ENCODE measurements at regions not wholly inside any gene's neighbourhood (a gene's known extent, or its start where the extent isn't known, plus 50 kb on each side); places are given as distances from the start of the nearest gene placed in this dataset.
A peak's percentile ranks its signal among the peaks of the same experiment; 100 is the strongest.

DNA sequence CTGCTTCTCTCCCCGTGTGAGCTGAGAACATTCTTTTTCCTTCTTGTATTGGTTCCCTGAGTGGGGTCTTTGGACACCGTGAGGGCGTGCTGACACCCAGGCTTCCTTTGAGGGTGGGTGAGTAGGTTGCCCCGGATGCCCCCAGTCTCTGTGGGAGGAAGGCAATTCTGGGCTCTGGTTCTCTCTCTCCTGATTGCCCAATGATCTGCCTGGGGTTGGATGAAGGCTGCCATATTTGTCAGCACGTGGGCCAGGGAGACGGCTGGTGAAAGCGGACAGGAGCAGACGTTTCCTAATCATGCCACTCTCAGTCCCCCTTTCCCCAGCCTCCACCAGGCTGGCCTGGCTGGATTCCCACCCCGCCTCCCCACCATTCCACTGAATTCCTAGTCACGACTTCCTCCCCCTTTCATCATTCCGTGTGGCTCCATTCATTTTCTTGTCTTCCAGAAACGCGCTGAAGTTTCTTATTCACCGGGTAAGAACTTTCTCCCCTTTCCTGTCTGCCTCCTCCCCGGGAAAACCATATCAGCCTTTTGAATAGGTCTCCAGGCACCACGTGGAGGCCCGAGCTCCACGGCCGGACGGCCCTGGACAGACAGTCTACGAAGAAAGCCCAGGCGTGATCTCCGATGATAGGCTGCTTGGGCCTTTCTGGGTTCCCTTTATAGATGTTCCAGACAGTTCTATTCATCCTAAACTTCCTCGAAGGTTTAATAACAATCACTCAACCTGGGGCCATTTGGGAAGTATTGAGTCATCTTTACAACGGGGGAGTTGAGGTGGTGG lies 98.7 kb upstream of the NPTX2 start:
- DNase-seq (ENCODE audit: low read depth in 3 of 3, low spot score in 1 of 3), result no peak

DNA sequence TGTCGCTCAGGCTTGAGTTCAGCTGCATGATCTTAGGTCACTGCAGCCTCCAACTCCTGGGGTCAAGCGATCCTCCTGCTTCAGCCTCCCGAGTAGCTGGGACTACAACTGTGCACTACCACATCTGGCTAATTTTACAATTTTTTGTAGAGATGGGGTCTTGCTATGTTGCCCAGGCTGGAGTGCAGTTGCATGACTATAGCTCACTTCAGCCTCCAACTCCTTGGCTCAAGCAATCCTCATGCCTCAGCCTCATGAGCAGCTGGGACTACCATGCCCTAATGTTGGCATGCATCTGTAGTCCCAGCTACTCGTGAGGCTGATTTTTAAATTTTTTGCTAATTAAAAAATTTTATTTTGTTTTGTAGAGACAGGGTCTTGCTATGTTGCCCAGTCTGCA lies 101.9 kb upstream of the NPTX2 start:
- no peak for DNase-seq (ENCODE audit: low read depth in 3 of 3, low spot score in 1 of 3)

DNA sequence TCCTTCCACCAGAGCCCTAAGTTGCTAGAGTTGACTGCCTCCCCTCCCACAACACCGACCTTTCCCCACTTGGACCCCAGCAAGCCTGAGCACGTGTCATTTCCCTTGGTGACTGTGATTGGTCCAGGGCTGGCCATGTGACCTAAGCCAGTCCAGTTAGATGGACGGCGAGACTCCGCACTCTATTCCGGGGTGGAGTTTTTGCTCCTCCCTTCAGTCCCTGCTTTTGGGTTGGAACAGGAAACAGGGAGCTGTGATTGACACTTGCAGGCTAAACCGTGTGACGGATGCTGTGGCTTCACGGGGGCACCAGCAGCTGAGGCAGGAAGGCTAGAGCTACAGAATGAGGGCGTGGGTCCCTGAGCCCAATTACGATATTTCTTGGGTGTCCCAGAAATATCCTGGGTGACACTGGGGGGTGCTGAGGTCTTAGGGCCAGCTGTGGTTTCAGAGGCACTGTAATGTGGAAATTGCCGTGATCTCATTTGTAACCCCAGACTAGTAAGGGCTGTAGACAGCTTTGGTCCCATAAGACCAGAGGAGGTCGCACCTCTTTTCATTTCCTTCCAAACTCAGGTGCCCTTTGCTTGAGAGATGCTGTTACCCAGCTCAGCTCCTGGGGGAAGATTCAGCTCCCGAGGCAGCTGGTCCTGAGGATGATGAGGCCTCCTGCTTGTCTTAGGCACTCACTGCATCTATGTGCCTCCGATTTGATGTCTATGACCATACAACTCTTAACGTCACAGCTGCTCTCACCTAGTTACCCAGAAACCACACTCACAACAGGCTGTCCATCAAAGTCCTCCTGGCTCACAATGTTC lies 102.7 kb upstream of the NPTX2 start:
- DNase-seq (ENCODE audit: low read depth in 3 of 3, low spot score in 1 of 3), result no peak

DNA sequence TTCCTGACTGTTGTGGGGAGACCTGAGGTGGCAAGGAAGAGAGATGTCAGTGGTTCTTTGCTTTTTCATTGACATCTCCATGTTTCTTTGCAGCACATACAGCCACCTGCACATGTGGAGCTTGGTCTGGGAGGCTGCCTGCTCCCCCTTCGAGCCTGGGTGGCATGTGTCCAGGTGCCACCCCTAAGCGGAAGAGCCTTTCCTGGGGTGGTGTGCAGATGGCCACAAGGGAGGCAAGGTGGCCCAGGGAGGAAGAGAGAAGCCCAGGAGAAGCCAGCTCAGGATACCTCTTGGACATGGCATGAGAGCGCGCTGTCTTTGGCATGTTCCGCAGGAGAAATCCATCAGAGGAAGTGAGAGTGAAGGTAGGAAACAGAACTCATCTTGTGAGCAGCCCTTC lies 105.9 kb upstream of the NPTX2 start:
- DNase-seq (ENCODE audit: low read depth in 3 of 3, low spot score in 1 of 3), result no peak

DNA sequence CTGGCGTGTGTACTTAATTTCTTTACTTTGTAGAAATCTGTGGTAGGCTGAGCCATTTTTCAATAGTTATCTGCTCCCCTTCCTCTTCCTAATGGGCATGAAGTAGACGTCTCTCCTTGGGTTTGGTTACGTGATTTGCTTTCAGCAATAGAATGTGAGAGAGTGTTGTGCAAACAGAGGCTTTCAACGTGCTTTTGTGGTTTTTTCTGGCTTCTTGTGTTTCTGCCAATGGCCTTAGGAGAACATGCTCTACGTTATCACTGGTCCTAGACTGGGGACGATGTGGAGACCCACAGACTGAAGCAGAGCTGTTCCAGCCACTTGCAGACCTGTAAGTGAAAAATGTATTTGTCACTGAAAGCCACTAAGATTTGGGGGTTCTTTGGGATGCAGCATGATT lies 107.2 kb upstream of the NPTX2 start:
- no peak for DNase-seq (ENCODE audit: low read depth in 3 of 3, low spot score in 1 of 3)

DNA sequence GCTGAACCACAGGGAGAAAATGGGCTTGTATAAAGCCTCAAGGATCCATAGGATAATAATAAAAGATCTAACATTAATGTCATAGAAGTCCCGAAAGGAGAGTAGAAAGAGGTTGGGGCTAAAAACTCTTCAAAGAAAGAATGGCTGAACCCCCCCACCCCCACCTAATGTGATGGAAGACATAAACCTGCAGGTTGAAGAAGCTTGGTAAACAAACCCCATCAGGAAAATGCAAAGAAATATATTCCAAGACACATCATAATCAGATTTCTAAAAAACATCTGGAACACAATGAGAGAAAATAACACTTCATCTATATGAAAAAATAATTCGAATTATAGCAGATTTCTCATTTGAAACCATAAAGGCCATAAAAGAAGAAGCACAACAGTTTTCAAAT lies 105.6 kb upstream of the BAIAP2L1 start:
- no peak for DNase-seq (ENCODE audit: low read depth in 3 of 3, low spot score in 1 of 3)

DNA sequence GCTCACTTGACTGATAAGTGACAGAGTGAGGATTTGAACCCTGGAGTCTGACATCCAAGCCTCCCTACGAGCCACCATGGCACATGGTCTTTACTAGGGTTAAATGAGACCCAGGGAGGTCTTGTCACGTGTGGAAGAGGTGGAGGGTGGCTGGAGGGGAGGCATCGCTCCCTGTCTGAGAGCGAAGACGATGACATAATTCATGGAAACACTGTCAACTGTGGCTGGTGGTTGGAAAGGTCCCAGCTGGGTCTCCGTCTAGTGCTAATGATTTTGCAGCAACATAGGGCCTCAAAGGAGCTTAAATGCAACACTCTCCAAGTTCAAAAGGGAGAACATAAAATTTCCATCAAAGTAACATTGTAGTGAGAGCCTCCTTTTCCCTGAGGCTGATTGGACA lies 99.9 kb upstream of the BAIAP2L1 start:
- no peak for DNase-seq (ENCODE audit: low read depth in 3 of 3, low spot score in 1 of 3)

DNA sequence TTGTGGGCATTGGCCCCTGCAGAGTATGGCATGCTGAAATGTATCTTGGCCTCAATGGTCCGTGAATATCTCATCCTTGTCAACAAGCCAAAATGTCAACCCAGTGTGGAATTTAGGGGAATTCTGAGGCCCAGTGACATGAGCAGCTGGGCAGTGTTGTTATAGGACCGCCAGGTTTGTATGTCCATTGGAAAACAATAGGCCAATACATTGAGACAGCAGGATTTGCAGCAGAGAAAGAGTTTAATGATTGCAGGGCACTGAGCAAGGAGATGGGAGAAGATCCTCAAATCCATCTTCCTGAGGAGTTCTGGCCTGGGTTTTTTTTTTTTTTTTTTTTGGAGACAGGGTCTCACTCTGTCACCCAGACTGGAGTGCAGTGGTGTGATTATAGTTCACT lies 95.7 kb upstream of the BAIAP2L1 start:
- DNase-seq (ENCODE audit: low read depth in 3 of 3, low spot score in 1 of 3), result no peak

DNA sequence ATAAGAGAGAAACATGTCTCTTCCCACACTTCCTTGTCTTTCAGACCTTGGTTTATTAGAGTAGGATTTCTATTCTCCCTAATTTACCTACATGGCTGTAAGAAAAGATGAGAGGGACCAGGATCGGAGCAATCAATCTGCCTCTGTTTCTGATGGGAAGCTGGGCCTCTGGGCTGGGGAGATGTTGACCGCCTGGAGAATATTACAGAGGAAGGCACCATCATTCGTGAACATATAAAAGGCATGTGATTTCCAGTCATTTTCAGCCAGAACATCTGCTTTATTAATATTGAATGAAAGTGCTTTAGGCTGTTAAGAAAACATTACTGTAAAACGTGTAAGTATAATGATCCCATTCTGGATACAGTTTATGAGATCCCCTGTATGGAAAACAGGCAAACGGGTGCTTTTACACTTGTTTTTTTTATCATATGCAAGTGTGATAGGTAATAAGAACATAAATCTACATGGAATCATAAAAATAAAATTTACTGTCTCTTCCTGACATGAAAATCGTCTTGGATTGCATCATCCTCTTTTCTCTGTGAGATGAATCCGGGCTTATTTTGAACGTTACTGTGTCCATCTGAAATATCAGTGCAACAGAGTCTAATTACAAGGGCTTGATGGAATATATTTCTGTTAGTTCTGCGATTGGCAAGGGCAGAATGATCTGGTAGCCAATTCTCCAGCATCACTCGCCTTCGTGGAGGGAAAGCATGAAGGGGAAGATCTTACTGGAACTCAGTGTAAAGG lies 94.5 kb upstream of the BAIAP2L1 start:
- no peak for DNase-seq (ENCODE audit: low read depth in 3 of 3, low spot score in 1 of 3)

DNA sequence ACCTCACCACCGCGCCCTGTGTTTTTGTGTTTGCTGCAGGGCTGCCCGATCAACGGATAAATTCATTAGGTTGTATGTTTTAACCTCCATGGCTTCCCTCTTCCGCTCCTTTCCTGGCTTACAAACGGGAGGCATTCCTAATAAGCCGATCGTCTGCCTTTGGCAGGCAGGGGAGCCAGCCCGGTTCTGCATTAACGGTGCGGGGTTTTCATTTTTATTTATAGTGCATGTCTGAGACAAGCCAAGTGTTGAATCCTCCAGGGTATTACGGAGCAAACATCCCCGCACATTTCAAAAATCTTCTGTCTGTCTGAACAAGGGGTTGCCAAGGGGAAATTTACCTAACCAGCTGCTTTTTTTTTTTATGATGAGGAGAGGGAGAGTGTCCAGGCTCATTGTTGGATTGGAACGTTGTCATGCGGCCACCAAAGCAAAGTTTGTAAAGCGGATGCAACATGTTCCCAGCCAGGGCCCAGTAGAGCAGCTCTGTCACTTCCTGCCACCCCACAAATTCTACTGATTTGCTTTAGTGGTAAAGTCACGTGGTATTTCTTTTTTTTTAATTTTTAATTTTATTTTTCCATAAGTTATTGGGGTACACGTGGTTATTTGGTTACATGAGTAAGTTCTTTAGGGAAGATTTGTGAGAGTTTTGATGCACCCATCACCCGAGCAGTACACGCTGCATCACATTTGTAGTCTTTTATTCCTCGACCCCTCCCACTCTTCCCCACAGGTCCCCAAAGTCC lies 92.3 kb upstream of the BAIAP2L1 start:
- DNase-seq (ENCODE audit: low read depth in 3 of 3, low spot score in 1 of 3), result no peak

DNA sequence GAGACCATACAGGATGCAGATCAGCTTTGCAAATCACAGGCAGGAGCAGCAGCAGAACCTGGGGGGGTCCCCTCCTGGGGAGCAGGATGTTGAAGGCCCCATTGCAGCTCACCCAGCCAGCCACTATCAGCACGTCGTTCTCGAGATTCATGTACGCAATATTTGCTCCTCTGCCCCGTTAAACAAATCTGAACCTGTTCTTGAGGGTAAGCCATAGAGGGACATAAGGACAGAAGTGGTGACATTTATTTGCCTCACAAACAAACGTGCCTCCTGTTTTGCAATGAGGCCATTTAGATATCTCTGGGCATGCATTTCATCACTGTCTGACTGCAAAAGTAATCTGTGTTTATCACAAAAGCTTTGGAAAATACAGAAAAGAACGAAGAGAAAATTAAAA lies 87.3 kb upstream of the BAIAP2L1 start:
- DNase-seq (ENCODE audit: low read depth in 3 of 3, low spot score in 1 of 3), result no peak

DNA sequence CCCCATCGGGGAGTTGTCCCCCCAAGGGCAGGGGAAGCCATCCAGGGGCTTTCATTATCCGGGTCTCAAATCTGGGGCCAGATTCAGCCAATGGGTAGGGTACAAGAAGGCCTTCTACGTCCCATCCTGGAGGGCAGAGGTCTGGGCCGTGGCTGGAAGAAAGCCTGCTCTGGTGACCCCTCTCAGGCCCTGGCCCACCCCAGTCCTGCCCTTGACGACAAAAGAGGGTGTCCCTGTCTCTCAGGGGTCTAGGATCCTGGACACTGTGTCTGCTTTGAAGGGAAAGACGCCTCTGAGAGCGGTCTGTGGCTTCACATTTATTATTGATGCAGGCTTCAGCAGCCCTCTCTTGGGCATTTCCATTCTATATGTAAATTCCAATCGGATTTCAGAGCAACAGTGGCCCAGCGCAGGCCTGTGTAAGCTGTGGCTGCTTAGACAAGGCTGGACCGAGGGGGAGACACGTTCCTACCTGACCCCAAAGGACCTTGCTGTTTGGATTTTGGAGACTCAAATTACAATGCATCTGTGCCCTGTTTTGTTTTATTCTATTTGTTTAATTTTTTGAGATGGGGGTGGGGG lies 83.2 kb upstream of the BAIAP2L1 start:
- DNase-seq (ENCODE audit: low read depth in 3 of 3, low spot score in 1 of 3), result no peak

DNA sequence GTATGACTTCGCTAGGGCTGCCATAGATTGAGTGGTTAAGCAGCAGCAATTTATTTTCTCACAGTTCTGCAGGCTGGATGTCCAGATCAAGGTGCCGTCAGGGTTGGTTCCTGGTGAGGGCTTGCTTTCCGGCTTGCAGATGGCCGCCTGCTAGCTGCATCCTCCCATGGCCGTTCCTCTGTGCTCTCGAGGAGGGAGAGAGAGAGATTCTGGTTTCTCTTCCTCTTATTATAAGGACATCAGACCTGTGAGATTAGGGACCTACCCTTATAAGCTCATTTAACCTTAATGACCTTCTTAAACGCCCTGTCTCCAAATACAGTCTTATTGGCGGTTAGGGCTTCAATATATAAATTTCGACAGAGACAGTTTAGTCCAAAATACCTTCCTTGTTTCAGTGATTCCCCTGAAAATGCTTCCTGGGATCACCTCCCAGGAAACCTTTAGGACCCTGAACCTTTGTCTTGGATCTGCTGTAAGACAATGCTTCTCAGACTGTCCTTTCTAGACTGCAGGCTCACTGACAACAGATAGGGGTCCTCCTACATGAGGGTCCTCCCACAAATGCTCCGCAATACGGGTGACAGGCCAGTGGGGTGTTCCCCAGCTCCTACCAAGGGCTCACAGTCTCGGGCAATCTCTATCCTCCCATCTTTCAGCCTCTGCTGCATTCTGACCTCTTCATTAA lies 82.5 kb upstream of the BAIAP2L1 start:
- no peak for DNase-seq (ENCODE audit: low read depth in 3 of 3, low spot score in 1 of 3)

DNA sequence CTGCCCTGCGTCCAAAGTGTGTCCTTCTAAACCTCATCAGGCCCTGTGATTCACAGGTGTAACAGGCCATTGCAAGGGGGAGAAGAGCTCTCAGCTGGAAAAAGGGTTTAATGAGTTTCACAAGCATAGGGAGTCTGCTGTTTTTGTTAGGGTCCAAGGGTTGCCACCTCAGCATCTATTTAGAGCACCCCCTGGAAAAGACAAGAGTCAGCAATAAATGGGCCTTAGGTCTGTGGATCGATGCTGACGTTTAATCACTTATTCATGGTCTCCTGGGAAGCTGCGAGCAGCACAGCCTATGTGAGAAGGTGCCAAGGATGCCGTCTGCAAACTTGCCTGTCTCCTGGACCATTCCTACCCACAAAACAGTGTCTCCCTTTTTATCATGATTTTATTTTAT lies 78.4 kb upstream of the BAIAP2L1 start:
- DNase-seq (ENCODE audit: low read depth in 3 of 3, low spot score in 1 of 3), result no peak

DNA sequence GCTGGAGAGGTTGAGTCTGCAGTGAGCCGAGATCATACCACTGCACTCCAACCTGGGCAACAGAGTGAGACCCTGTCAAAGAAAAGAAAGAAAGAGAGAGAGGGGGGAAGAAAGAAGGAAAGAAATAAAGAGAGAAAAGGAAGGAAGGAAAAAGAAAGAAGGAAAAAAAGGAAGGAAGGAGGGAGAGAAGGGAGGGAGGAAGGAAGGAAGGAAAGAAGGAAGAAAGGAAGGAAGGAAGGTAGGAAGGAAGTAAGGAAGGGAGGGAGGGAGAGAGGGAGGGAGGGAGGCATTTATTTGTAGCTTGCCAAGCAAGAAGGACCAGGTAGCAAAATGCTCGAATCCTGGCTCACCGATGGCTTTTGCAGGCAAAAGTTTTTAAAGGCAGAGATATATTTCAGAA lies 74.5 kb upstream of the BAIAP2L1 start:
- no peak for DNase-seq (ENCODE audit: low read depth in 3 of 3, low spot score in 1 of 3)

DNA sequence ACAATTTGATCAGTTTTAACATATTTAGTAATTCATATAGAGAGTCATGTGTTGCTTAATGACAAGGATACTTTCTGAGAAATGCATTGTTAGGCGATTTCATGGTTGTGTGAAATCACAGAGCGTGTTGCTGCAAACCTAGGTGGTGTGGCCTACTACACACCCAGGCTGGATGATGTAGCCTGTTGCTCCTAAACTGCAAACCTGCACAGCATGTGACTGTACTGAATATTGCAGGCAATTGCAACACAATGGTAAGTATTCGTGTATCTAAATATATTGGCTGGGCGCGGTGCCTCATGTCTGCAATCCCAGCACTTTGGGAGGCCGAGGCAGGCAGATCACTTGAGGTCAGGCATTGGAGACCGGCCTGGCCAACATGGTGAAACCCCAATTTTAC lies 73.7 kb upstream of the BAIAP2L1 start:
- DNase-seq (ENCODE audit: low read depth in 3 of 3, low spot score in 1 of 3), result no peak

DNA sequence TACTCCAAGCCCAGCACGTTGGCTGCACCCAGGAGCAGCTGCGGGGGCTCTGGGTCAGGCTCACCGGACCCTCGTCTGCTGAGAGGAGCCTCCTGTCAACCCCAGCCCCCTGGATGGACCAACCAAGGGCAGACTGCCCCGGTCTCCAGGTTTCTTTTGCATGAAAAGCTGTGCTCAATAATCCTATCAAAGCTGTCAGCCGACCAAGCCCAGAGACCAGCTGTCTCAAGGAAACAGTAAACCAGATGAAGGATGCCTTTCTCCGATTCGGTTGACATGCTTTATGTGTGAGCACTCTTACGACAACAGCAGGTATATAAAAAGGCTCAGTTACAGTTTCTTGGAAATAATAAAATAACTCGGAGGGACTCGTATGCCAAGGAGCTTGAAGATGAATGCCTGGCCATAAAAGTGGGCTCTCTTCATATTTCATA lies 71.6 kb upstream of the BAIAP2L1 start:
- no peak for DNase-seq (ENCODE audit: low read depth in 3 of 3, low spot score in 1 of 3)

DNA sequence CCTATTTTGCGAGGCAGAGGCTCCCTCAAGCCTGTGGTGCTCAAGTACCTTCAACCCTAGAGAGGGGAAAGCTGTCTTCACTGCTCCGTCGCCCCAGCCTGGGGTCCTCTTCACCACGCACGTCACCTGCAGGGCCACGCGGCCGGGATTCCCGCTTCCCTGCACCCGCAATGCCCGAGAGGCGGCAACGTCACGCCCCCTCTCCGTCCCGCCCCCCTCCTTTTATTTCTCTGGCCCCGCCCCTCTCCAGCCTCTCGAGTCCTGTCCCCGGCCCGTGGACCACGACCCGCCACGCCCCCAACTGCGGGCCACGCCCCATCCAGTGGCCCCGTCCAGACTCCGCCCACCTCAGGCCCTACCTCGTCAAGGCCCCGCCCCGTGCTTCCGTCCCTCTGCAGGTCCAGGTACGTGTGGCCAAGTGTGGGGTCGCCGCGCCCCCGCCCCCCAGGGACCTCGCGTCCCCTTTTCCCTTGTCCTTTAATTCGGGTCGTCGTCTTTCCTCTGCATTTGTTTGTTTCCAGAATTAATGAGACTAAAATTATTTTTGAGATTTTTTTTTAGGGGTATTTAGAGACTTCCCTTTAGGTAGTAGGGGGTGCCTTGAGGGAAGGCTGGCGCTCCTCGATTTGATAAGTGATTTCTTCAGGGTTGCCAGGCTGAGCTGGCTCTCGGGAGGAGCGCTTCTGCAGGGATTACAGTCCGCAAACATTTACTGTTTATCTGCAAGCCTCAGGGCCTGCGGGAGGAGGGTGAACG lies 69.8 kb upstream of the BAIAP2L1 start:
- DNase-seq (ENCODE audit: low read depth in 3 of 3, low spot score in 1 of 3), result peak in 1 of 3 donors; percentile 5

DNA sequence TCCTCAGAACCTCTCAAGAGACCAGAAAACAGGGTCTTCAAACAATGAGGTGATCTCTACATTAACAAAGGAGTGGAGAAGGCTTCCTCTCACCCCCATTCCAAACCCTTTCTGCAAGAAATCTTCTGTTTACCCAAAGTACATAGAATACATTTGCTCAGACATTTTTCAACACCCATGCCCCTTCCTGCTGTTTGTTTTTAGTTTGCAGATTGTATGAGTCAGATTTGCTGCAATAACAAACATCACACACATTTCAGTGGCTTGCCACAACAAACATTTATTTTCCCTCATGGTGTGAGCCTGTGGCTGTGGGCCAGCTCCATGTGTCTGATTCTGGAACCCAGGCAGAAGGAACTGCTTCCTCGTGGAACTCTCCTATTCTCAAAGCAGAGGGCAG lies 68.2 kb upstream of the BAIAP2L1 start:
- DNase-seq (ENCODE audit: low read depth in 3 of 3, low spot score in 1 of 3), result no peak
